Hepatocyte (in vitro differentiated cells): ENCODE measurements at regions not wholly inside any gene's neighbourhood (a gene's known extent, or its start where the extent isn't known, plus 50 kb on each side); places are given as distances from the start of the nearest gene placed in this dataset.

Source experiments
- DNase-seq: peaks from one replicate; pipeline ENCODE4 v3.0.0-alpha.2; 2016; ENCODE audit warnings: low spot score
- H2AFZ ChIP-seq: fragments of 200-600 bp; sonication (generic); 2 replicates; pipeline ENCODE4 v1.6.0; 2016; ENCODE audit warnings: antibody characterized with exemption, mild to moderate bottlenecking
- H3K27ac ChIP-seq: fragments of 200-600 bp; sonication (generic); 2 replicates; pipeline ENCODE4 v1.5.1; 2016; ENCODE audit warnings: mild to moderate bottlenecking
- H3K27me3 ChIP-seq: fragments of 200-600 bp; sonication (generic); 2 replicates; pipeline ENCODE4 v1.6.1; 2016
- H3K36me3 ChIP-seq: fragments of 200-600 bp; sonication (generic); replicated peaks from 2 replicates; pipeline ENCODE4 v1.5.1; 2016; ENCODE audit warnings: low read depth; ENCODE audit not compliant: insufficient read depth
- H3K4me1 ChIP-seq: fragments of 200-600 bp; sonication (generic); 2 replicates; pipeline ENCODE4 v1.5.1; 2016; ENCODE audit warnings: mild to moderate bottlenecking, moderate library complexity; ENCODE audit not compliant: insufficient read depth
- H3K4me2 ChIP-seq: fragments of 200-600 bp; sonication (generic); 2 replicates; pipeline ENCODE4 v1.6.0; 2016
- H3K4me3 ChIP-seq: fragments of 200-600 bp; sonication (generic); 2 replicates; pipeline ENCODE4 v1.5.1; 2016; ENCODE audit warnings: mild to moderate bottlenecking
- H3K79me2 ChIP-seq: fragments of 200-600 bp; sonication (generic); 2 replicates; pipeline ENCODE4 v1.6.0; 2017; ENCODE audit warnings: mild to moderate bottlenecking
- H3K9me2 ChIP-seq: fragments of 200-600 bp; sonication (generic); replicated peaks from 2 replicates; pipeline ENCODE4 v1.6.0; 2017; ENCODE audit warnings: mild to moderate bottlenecking; ENCODE audit not compliant: insufficient read depth
- H3K9me3 ChIP-seq: fragments of 200-600 bp; sonication (generic); 2 replicates; pipeline ENCODE4 v1.5.1; 2016; ENCODE audit warnings: low read depth, mild to moderate bottlenecking
- H4K20me1 ChIP-seq: fragments of 200-600 bp; sonication (generic); 2 replicates; pipeline ENCODE4 v1.6.0; 2016; ENCODE audit warnings: mild to moderate bottlenecking; ENCODE audit not compliant: insufficient read depth, poor library complexity, severe bottlenecking
- EZH2 ChIP-seq: fragments of 200-600 bp; sonication (generic); IDR thresholded peaks from 2 replicates; pipeline ENCODE4 v1.6.1; 2016; ENCODE audit warnings: antibody characterized with exemption, mild to moderate bottlenecking, borderline replicate concordance
- EZH2phosphoT487 ChIP-seq: fragments of 200-600 bp; sonication (generic); IDR thresholded peaks from one replicate; pipeline ENCODE4 v1.6.1; 2018; ENCODE audit warnings: antibody characterized with exemption, mild to moderate bottlenecking, low read depth, moderate library complexity; ENCODE audit not compliant: unreplicated experiment, severe bottlenecking
- WGBS: methylation state at CpG from one replicate; pipeline ENCODE4 v1.1.6; 2016; ENCODE audit warnings: low lambda C conversion rate; ENCODE audit errors: missing lambda C conversion rate; 5-methylcytosine and 5-hydroxymethylcytosine counted together
- TF ChIP-seq, protein P1 (sequence below): fragments of 200-600 bp; sonication (generic); IDR thresholded peaks from 2 replicates; pipeline ENCODE4 v1.5.1; 2016; ENCODE audit warnings: antibody characterized with exemption, mild to moderate bottlenecking; ENCODE audit not compliant: poor library complexity

DNA sequence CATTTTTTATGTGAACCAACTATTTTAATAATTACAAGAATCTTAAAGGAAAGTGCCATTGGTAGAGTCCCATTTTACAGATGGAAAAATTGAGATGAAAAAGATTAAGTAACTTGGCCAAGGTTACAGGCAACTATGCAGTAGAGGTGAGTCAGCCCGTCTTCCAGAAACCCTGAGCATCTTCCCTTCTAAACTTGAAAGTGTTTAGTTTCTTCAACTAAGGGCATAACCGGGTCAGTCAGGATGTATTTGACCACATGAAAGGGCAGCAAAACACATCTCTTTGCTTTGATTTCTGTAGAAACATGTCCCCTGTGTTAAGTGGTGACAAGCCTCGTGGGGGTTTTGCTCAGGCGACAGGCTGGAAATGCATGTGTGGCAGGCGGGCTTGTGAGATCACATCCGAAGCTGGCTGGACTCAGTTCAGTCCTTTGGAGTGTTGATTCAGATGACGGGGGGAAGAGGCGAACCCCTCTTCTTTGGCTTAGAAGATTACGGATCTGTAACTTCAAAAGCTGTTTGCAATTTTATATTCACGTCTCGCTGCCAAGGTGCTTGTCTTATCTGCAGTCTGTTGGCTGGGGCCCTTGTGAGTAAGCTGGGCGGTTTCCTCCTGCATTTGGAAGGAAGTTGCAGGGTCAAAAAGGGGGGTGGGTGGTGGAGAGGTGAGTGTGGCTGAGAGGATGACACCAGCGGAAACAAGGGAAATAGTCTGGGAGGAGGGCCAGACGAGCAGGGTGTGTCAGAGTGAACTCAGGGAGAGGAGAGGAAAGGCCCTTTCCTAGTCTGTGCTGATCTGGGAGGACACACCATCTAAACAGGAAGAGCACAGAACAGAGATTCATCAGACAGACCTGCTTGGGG, 78.9 kb upstream of the RPS23 start:
- Histone ChIP-seq H3K9me2 (no peaks in the 10 kb centered on the region), H3K27ac (peak overlapping the region; percentile 74), H4K20me1 (no peaks in the 10 kb centered on the region), H3K4me3 (no peak overlapping the region), H3K79me2 (no peaks in the 10 kb centered on the region), H3K4me2 (peak overlapping the region; percentile 14), H3K4me1 (no peaks in the 10 kb centered on the region), H3K36me3 (no peaks in the 10 kb centered on the region), H2AFZ (peak overlapping the region; percentile 21), H3K9me3 (no peaks in the 10 kb centered on the region), H3K27me3 (no peaks in the 10 kb centered on the region)
- 42% methylated on average over 14 of the region's 14 CpGs for WGBS
- TF ChIP-seq, protein P1, sequence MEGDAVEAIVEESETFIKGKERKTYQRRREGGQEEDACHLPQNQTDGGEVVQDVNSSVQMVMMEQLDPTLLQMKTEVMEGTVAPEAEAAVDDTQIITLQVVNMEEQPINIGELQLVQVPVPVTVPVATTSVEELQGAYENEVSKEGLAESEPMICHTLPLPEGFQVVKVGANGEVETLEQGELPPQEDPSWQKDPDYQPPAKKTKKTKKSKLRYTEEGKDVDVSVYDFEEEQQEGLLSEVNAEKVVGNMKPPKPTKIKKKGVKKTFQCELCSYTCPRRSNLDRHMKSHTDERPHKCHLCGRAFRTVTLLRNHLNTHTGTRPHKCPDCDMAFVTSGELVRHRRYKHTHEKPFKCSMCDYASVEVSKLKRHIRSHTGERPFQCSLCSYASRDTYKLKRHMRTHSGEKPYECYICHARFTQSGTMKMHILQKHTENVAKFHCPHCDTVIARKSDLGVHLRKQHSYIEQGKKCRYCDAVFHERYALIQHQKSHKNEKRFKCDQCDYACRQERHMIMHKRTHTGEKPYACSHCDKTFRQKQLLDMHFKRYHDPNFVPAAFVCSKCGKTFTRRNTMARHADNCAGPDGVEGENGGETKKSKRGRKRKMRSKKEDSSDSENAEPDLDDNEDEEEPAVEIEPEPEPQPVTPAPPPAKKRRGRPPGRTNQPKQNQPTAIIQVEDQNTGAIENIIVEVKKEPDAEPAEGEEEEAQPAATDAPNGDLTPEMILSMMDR = no peak
- TF ChIP-seq EZH2 (no peak), EZH2phosphoT487 (no peak)
- DNase-seq = peak; percentile 75

- no peak for DNase-seq
- WGBS = 88% methylated on average over 4 of the region's 4 CpGs
- Histone ChIP-seq H3K4me2 (no peak overlapping the region), H2AFZ (no peak overlapping the region), H3K4me3 (no peak overlapping the region), H3K27ac (no peak overlapping the region), H3K79me2 (no peaks in the 10 kb centered on the region), H3K9me3 (no peaks in the 10 kb centered on the region), H3K9me2 (no peaks in the 10 kb centered on the region), H4K20me1 (no peaks in the 10 kb centered on the region), H3K27me3 (no peaks in the 10 kb centered on the region), H3K36me3 (no peaks in the 10 kb centered on the region), H3K4me1 (no peaks in the 10 kb centered on the region)
- TF ChIP-seq EZH2 (no peak), EZH2phosphoT487 (no peak)
- TF ChIP-seq, protein P1 = no peak
These were observed 77.9 kb upstream of the RPS23 start for GRCh38 chr5:82356021-82356420.

GRCh38 chr5:82355496-82355895, 77.3 kb upstream of the RPS23 start:
- no peaks in the 10 kb centered on the region for H3K27me3 ChIP-seq
- H3K36me3 ChIP-seq = no peaks in the 10 kb centered on the region
- no peaks in the 10 kb centered on the region for H3K9me2 ChIP-seq
- no peak overlapping the region for H2AFZ ChIP-seq
- TF ChIP-seq, protein P1 = no peak
- TF ChIP-seq EZH2 = no peak
- TF ChIP-seq EZH2phosphoT487 = no peak
- H3K9me3 ChIP-seq = no peaks in the 10 kb centered on the region
- DNase-seq = no peak
- no peak overlapping the region for H3K27ac ChIP-seq
- 90% methylated on average over 2 of the region's 2 CpGs for WGBS
- H3K4me3 ChIP-seq = no peak overlapping the region
- H3K79me2 ChIP-seq = no peaks in the 10 kb centered on the region
- H3K4me2 ChIP-seq = no peak overlapping the region
- no peaks in the 10 kb centered on the region for H4K20me1 ChIP-seq
- no peaks in the 10 kb centered on the region for H3K4me1 ChIP-seq
